HG03066 (cell line): ENCODE measurements at regions not wholly inside any gene's neighbourhood (a gene's known extent, or its start where the extent isn't known, plus 50 kb on each side); places are given as distances from the start of the nearest gene placed in this dataset.
"Not testable (repeated sequence)": the region's sequence is repeated elsewhere in the genome, so short reads cannot be mapped to it uniquely, and the experiment has no call there.

ENCODE experiments used
- ATAC-seq: cut with Tn5 transposase; IDR thresholded peaks from one replicate; pipeline ENCODE4 v1.9.1; 2021; ENCODE audit warnings: low read depth; ENCODE audit not compliant: unreplicated experiment

GRCh38 chrX:112961981-112962380 lies 121.3 kb upstream of the AMOT start:
- ATAC-seq = no peak

- no peak for ATAC-seq
These were observed 107.5 kb upstream of the AMOT start for GRCh38 chrX:112947981-112948615.

GRCh38 chrX:112946227-112946626 lies 105.6 kb upstream of the AMOT start:
- ATAC-seq = no peak

- ATAC-seq = no peak
These were observed 105.2 kb upstream of the AMOT start for GRCh38 chrX:112945826-112946225.

- ATAC-seq = peak; percentile 88
These were observed 100.7 kb upstream of the AMOT start for GRCh38 chrX:112941209-112941837.

- ATAC-seq = no peak
These were observed 94.4 kb upstream of the AMOT start for GRCh38 chrX:112935029-112935428.

- ATAC-seq = no peak
These were observed 91.3 kb upstream of the AMOT start for GRCh38 chrX:112931900-112932299.

- no peak for ATAC-seq
These were observed 90.8 kb upstream of the AMOT start for GRCh38 chrX:112931478-112931877.

GRCh38 chrX:112923381-112923780 lies 82.8 kb upstream of the AMOT start:
- ATAC-seq = not testable (repeated sequence)

GRCh38 chrX:112913807-112914206 lies 73.2 kb upstream of the AMOT start:
- no peak for ATAC-seq

- ATAC-seq = no peak
These were observed 69.8 kb upstream of the AMOT start for GRCh38 chrX:112910418-112910817.

GRCh38 chrX:112901869-112902725 lies 61.5 kb upstream of the AMOT start:
- ATAC-seq = no peak

GRCh38 chrX:112896051-112896450 lies 55.4 kb upstream of the AMOT start:
- ATAC-seq = no peak
